H1 (cell line): ENCODE measurements at regions not wholly inside any gene's neighbourhood (a gene's known extent, or its start where the extent isn't known, plus 50 kb on each side); places are given as distances from the start of the nearest gene placed in this dataset.

Source experiments
- CTCF ChIP-seq, 3 experiments: IDR thresholded peaks; 1 replicate in 2 of 3; 2 replicates in 1 of 3; pipeline versions ENCODE4 v1.5.1 to v1.6.1; 2011; ENCODE audit warnings: low read length in 3 of 3, mild to moderate bottlenecking in 3 of 3, inconsistent platforms in 2 of 3, low read depth in 1 of 3, moderate library complexity in 1 of 3; ENCODE audit not compliant: insufficient read depth in 1 of 3; ENCODE audit errors: control extremely low read depth in 1 of 3
- POLR2A ChIP-seq, 2 experiments: IDR thresholded peaks; 1 replicate in 1 of 2; 2 replicates in 1 of 2; pipeline ENCODE4 v1.6.1; 2011; ENCODE audit warnings: low read depth in 2 of 2, low read length in 2 of 2, mild to moderate bottlenecking in 2 of 2; ENCODE audit errors: control extremely low read depth in 1 of 2
- microRNA counts: library from miRNA; unstranded; fragments of <30 nt; microRNA quantifications from one replicate; lab custom pipeline; 2015
- microRNA-seq, 2 experiments: library from miRNA; unstranded; fragments of <30 nt; microRNA quantifications; one replicate each; pipeline versions ENCODE4 to v1.2.0, GENCODE V29; 2016 to 2020; ENCODE audit warnings: borderline microRNAs expressed in 2 of 2, borderline number of aligned reads in 2 of 2, borderline replicate concordance in 1 of 2
- small RNA-seq: library from polyadenylated mRNA; stranded (forward); fragments of <200 nt; extraction: miRNeasy Mini kit (QIAGEN cat#:217004); gene quantifications from one replicate; pipeline ENCODE3, GENCODE V24; 2013; ENCODE audit not compliant: insufficient read depth

- TF ChIP-seq CTCF (IDR thresholded peaks at IDR 0.05; ENCODE audit: control extremely low read depth in 1 of 3, insufficient read depth in 1 of 3, low read depth in 1 of 3, low read length in 3 of 3) (no peak), POLR2A (IDR thresholded peaks at IDR 0.05; ENCODE audit: control extremely low read depth in 1 of 2, low read depth in 2 of 2, low read length in 2 of 2) (no peak)
These were observed 83.1 kb downstream of the ZNF486 start (continued) for GRCh38 chr19:20250121-20250520.

MicroRNA genes in the stretch of these regions (microRNA counts, 767-probe panel; counts per million panel counts)
- microRNA hsa-miR-1270 (lab: Ali Mortazavi, UCI) = 879 counts per million, percentile 95 among the panel's probes with 10 or more counts

Small RNAs in the stretch of these regions (microRNA-seq; reads per million reads assigned to microRNA genes)
- 21.1 to 32.3 reads per million in 2 experiments for gene MIR1270

Small RNAs in the stretch of these regions (small RNA-seq; reads per million reads assigned to genes)
- 233 reads per million, percentile 98 among the genes with 10 or more reads in this experiment for gene MIR1270
